ENCODE measurements at regions not wholly inside any gene's neighbourhood (a gene's known extent, or its start where the extent isn't known, plus 50 kb on each side); places are given as distances from the start of the nearest gene placed in this dataset.
"Not testable (repeated sequence)": the region's sequence is repeated elsewhere in the genome, so short reads cannot be mapped to it uniquely, and the experiment has no call there.

DNA sequence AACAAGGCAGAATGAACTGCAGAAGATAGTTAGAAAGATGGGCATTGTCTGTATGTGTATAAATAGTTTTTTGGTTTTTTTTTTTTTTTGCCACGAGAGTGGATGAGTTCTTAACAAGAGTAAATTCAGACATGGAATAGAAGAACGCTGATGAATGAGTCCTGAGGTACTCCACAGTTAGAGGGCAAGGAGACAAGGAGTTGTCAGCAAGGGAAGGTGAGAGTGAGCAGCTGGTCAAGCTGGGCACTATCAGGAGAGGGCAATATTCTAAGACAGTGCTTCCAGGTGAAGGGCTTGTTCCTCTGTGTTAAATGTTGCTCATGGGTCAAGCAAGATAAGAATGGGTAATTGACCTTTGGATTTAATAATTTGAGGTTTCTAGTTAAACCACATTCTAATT, 138.6 kb upstream of the FAM78B start:
- DNase-seq (ENCODE audit: low spot score) = no peak

DNA sequence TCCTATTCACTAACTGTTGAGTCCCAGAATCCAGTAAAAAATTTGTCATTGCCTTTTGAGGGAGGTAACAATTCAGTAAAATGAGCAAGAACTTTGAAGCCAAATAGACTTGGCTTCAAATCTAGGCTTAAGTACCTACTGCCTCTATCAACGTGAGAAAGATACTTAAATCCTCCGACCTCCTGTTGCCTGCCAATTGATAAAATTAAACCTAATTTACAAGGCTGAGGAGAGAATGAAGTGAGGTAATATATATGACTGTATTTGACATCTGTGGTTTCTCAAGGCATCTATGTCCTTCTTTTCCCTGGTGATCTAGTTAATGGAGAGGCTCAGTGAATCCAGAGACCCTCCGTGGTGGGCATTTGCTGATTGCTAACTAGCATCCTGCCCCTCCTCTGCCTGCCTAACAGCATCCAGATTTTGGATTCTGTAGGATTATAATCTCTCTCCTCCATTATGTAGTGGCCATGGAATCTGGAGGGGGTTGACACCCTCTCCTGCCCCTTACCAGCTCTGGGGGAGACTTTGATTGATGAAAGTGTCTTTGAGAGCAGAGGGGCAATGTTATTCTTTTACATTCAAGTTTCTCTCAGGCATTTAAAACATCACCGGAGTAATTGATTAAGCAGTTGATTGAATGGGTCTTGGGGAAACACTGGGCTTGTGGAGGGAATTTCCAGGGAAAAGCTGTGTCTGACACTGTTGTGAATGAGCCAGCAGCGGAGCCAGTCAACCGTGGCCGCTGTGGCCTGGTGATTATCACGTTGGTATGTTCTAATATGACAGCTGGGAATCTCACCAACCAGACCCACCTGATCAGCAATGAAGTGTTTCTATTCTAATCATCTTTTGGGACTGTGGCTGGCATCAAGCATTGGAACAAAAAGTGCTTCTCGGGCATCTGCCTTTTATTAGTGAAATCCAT, 140.7 kb upstream of the FAM78B start:
- no peak for DNase-seq (ENCODE audit: low spot score)

DNA sequence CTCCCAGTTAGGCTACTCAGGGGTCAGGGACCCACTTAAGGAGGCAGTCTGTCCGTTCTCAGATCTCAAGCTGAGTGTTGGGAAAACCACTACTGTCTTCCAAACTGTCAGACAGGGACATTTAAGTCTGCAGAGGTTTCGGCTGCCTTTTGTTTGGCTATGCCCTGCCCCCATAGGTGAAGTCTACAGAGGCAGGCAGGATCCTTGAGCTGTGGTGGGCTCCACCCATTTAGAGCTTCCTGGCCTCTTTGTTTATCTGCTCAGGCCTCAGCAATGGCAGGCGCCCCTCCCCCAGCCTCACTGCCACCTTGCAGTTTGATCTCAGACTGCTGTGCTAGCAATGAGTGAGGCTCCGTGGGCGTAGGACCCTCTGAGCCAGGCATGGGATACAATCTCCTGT, 149.5 kb upstream of the FAM78B start:
- DNase-seq (ENCODE audit: low spot score) = not testable (repeated sequence)

DNA sequence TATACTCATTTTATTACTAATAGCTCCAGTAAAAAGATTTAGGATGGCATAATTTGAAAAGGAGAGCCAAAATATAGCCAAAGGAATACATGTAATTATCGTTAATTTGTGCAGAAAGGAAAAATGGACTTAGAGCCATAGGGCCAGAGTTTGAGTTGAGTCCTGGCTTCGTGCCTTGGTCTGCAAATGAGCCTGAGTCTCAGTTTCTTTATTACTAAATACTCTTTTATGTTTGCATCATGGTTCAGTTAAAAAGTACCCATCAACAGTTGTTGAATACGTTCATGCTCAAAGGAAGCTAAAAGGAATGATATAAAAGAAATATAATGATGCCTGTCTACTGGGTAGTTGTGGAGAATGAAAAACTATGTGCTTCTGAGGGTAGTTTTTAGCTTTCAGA, 155.7 kb upstream of the FAM78B start:
- no peak for DNase-seq (ENCODE audit: low spot score)

DNA sequence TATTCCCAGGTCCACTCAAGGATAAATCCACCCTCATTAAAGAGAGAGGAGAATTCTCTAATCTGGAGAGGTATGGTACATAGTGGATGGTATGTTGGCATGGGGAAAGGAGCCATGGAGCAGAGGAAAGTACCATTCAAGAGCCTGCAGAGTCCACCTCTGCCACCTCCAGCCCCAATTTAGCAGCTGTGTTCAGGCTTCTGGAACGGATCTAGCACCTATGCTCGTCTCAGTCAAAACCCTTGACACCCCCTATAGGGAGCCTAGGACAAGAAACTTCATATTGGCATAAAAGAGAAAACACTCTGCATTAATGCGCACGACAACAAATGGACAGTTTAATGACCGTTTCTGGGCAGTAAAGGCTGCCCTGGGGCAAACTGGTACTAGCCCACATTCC, 161.1 kb upstream of the FAM78B start:
- DNase-seq (ENCODE audit: low spot score) = no peak

GRCh38 chr1:166328956-166329355, 162.2 kb upstream of the FAM78B start:
- DNase-seq (ENCODE audit: low spot score) = no peak

GRCh38 chr1:166330096-166330495, 163.3 kb upstream of the FAM78B start:
- DNase-seq (ENCODE audit: low spot score) = no peak

DNA sequence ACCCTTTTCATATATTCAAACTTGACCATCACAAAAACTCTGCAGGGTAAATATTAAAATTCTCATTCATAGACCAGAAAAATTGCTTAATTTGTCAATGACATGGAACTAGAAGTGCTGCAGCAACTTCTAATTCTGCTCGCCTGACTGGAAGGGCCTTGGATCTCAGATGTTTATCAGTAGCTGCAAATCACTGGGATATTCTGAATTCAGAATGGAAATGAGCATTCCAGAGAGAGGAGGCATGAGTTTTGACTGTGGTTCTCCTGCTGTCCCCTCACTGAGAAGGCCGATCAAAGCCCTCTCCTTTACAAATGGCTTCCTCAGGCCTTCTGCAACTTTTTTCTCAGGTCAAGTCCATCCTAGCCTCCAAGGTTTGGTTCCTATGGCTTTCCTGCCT, 171.3 kb upstream of the FAM78B start:
- DNase-seq (ENCODE audit: low spot score) = no peak

GRCh38 chr1:166340709-166341108, 173.9 kb upstream of the FAM78B start:
- no peak for DNase-seq (ENCODE audit: low spot score)

DNA sequence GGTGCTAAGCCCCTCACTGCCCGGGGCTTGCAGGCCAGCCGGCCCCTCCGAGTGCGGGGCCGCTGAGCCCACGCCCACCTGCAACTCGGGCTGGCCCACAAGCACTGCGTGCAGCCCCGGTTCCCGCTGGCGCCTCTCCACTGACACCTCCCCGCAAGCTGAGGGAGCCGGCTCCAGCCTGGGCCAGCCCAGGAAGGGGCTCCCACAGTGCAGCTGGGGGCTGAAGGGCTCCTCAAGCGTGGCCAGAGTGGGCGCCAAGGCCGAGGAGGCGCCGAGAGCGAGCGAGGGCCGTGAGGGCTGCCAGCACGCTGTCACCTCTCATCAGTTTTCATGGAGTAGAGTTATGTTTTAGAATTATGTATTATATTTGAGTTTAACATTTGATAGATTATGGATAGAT, 176.5 kb upstream of the FAM78B start:
- no peak for DNase-seq (ENCODE audit: low spot score)

DNA sequence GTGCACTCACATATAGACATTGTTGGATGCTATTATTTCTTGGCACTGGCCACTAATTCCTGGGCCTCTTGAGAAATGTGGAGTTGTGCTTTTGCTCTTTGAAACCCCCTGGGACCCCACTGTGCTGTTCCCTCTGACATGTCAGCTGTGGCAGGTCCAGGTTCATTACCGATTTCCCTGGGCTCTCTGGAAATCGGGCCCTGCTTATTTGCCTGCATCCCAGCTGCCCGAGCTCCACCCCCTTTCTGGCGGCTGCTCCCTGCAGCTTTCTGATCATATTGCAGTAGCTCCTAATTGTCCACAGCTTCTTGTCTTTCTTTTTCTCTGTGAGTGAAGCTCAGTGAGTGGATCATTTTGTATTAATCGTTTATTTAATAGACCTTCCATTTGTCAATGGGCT, 183.7 kb upstream of the FAM78B start:
- DNase-seq (ENCODE audit: low spot score) = no peak

DNA sequence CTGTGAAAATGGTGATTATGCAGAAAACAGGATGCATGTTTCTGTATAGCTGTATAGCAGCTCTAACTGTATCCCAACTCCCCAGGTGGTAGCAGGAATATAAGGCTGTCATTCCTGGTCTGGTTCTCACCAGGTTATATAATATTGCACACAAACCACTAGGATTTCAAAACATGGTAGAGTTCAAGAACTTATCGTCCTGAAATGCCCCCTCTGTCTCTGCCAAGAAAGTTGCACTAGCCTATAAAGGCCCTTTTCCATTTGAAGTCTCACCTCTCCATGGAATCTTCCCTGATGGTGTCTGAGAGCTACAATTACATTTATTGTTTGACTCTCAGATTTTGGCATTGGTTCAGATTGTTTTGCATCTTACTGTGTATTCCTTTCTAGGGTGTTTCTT, 184.9 kb upstream of the FAM78B start:
- no peak for DNase-seq (ENCODE audit: low spot score)

- no peak for DNase-seq (ENCODE audit: low spot score)
These were observed 186.4 kb upstream of the FAM78B start for GRCh38 chr1:166353213-166353612.

DNA sequence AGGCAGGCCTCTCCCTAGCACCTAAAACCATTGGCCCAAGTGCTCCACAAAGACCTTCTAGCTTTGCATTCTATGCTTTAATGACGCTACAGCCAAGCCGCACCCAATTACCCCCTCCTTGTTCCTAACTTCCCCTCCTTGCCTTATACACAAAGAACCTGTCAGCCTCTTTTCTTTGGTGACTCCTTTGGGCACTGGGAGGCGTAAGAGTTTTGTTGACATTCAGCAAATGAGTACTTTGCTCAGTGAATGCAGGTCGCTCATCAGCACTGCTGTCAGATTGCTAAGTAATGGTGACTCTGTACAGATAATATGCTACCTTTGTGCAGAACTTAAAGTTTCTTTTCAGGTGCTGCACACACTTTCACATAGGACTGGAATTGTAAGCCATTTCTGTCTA, 187.6 kb upstream of the FAM78B start:
- DNase-seq (ENCODE audit: low spot score) = no peak

GRCh38 chr1:166365081-166365480, 198.3 kb upstream of the FAM78B start:
- DNase-seq (ENCODE audit: low spot score) = no peak

GRCh38 chr1:166368030-166368429, 201.2 kb upstream of the FAM78B start:
- DNase-seq (ENCODE audit: low spot score) = no peak

DNA sequence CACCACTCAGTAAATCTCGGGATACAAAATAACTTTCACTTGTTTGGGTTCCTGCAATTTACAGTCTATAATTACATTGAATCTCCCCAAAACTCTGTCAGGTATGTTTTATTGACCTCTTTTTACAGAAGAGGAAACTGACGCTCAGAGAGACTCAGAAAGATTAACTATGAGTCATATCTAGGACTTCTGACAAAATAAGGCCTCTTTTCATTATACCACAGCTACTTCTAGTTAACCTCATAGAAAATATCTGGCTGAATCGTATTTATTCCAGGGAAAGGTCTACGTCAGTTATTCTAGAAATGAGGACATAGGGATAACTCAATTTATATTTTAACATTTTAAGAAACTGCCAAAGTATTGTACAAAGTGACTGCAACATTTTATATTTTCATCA, 211.1 kb upstream of the FAM78B start:
- no peak for DNase-seq (ENCODE audit: low spot score)

DNA sequence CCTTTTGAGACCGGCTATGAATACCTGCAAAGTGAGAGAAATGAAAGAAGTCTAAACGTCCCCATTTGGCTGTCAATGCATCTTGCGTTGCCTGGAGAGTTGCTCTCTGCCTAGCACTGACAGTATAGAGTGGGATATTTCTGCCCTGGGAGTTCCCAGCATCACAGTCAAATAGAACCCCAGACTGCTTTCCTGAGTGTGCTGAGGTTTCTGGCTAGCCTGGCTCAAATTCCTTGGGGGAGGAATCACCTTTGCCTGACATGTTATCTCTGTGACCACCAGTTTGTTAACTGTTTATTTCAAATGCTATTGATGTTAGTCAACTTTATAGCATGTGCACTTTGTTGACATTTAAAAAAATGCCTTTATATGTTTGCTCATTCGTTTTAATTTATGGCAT, 212.0 kb upstream of the FAM78B start:
- no peak for DNase-seq (ENCODE audit: low spot score)

GRCh38 chr1:166379447-166379846, 212.6 kb upstream of the FAM78B start:
- DNase-seq (ENCODE audit: low spot score) = peak; percentile 12

DNA sequence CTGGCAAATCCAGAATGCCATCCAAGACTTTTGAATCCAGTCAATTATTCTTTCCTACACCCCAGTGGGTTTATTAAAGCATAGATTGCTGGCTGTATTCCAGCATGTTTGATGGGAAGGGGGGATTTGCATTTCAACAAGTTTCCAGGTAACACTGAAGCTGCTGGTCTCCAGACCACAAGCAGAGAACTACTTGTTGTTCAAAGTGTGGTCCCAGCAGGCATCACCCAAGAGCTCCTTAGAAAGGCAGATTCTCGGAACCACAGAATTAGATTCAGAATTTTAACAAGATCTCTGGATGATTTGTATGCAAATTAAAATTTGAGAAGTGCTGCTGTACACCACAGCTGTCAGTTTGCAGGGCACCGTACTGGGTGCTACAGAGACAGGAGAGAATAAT, 216.3 kb upstream of the FAM78B start:
- DNase-seq (ENCODE audit: low spot score) = no peak

- no peak for DNase-seq (ENCODE audit: low spot score)
These were observed 217.0 kb upstream of the FAM78B start for GRCh38 chr1:166383635-166384346.

- DNase-seq (ENCODE audit: low spot score) = no peak
These were observed 218.1 kb upstream of the FAM78B start for GRCh38 chr1:166384948-166385347.

DNA sequence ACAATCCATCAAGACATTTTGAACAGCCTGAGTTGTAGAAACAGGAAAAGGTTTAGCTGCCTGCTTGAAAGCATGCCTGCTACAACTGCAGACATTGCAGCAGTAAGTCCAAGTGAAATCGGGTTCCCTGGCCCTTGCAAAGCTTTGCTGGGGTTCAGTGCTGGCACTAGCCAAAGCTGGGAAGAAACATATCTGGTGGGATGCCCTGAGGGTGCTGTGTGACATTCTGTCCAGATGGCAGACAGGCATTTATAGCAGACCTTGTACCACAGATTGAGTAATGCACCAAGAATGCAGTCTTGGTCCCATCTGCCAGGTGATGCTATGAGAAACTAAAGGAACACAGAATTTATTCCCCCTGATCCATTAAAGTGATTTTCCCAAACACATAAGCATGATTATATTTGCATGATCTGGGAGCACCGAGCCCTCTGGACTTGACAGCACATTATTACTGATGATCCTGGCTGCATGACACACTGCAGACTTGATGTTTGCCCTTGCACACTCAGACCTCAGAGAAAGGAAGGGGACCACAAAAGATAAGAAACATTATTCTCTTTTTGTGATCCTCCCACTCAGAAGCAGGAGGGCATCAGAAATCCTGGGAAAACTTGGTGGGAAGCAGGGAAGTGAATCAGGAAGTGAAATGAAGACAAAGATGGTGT, 223.7 kb upstream of the FAM78B start:
- DNase-seq (ENCODE audit: low spot score) = no peak

All from pons (tissue), 1 donor.